ENCODE measurements at regions not wholly inside any gene's neighbourhood (a gene's known extent, or its start where the extent isn't known, plus 50 kb on each side); places are given as distances from the start of the nearest gene placed in this dataset.

GRCh38 chr7:63087575-63088190 is 911.0 kb upstream of the ZNF722 start:
- TF ChIP-seq CTCF (conservative IDR thresholded peaks at IDR 0.05; ENCODE audit: low read length), result no peak
- TF ChIP-seq EZH2phosphoT487 (IDR thresholded peaks at IDR 0.05; ENCODE audit: borderline replicate concordance), result no peak

All from Loucy (cell line).